Stimulated activated CD4-positive, alpha-beta T cell treated with anti-CD3 and anti-CD28 coated beads, TNF-alpha, amount 100 ng/mL, for 48 hours (primary cell): ENCODE measurements at regions not wholly inside any gene's neighbourhood (a gene's known extent, or its start where the extent isn't known, plus 50 kb on each side); places are given as distances from the start of the nearest gene placed in this dataset.
"Not testable (repeated sequence)": the region's sequence is repeated elsewhere in the genome, so short reads cannot be mapped to it uniquely, and the experiment has no call there.

ENCODE experiments used
- DNase-seq, 3 donors: peaks; one replicate each; pipeline ENCODE4 v3.0.0-alpha.2; 2020; ENCODE audit warnings: low read depth in 3 of 3

GRCh38 chr6:135129136-135129856 lies 51.8 kb upstream of the MYB start:
- no peak for DNase-seq

- peak; percentile 37 to 58 (median 45) for DNase-seq
These were observed 52.7 kb upstream of the MYB start for GRCh38 chr6:135128268-135128914.

GRCh38 chr6:135126729-135127128 lies 54.4 kb upstream of the MYB start:
- no peak for DNase-seq

- no peak for DNase-seq
These were observed 55.1 kb upstream of the MYB start for GRCh38 chr6:135126034-135126433.

- no peak for DNase-seq
These were observed 59.7 kb upstream of the MYB start for GRCh38 chr6:135121434-135121833.

- no peak for DNase-seq
These were observed 62.9 kb upstream of the MYB start for GRCh38 chr6:135118134-135118730.

GRCh38 chr6:135117413-135117968 lies 62.9 kb upstream of the HBS1L start:
- no peak for DNase-seq

- no peak for DNase-seq
These were observed 61.9 kb upstream of the HBS1L start for GRCh38 chr6:135116571-135116970.

- no peak for DNase-seq
These were observed 61.2 kb upstream of the HBS1L start for GRCh38 chr6:135115834-135116233.

GRCh38 chr6:135115411-135115810 lies 60.8 kb upstream of the HBS1L start:
- no peak for DNase-seq

GRCh38 chr6:135114355-135115145 lies 59.9 kb upstream of the HBS1L start:
- peak; percentile 40 to 50 (median 41) for DNase-seq

GRCh38 chr6:135113860-135114259 lies 59.2 kb upstream of the HBS1L start:
- DNase-seq, result no peak

GRCh38 chr6:135112951-135113350 lies 58.3 kb upstream of the HBS1L start:
- DNase-seq, result not testable (repeated sequence)

GRCh38 chr6:135110261-135110781 lies 55.7 kb upstream of the HBS1L start:
- DNase-seq, result not testable (repeated sequence)

- no peak for DNase-seq
These were observed 55.1 kb upstream of the HBS1L start for GRCh38 chr6:135109761-135110160.

GRCh38 chr6:135108692-135109091 lies 54.1 kb upstream of the HBS1L start:
- DNase-seq, result no peak

- no peak for DNase-seq
These were observed 52.0 kb upstream of the HBS1L start for GRCh38 chr6:135106611-135107010.

- no peak for DNase-seq
These were observed 51.1 kb upstream of the HBS1L start for GRCh38 chr6:135105710-135106109.

- DNase-seq, result no peak
These were observed 50.7 kb upstream of the HBS1L start for GRCh38 chr6:135105299-135105698.
